Heart left ventricle (tissue), 16 donors: ENCODE measurements at regions not wholly inside any gene's neighbourhood (a gene's known extent, or its start where the extent isn't known, plus 50 kb on each side); places are given as distances from the start of the nearest gene placed in this dataset.

Experiments used
- ATAC-seq, 4 donors: fragments of 200-7000 bp; cut with Tn5 transposase; one replicate each; pipeline ENCODE4 v1.9.1; 2020 to 2022; ENCODE audit warnings: moderate library complexity in 4 of 4, mild to moderate bottlenecking in 3 of 4, moderate number of reproducible peaks in 1 of 4
- DNase-seq, 5 donors: peaks; one replicate each; pipeline ENCODE4 v3.0.0-alpha.2; 2020
- H3K27ac ChIP-seq, 12 donors: fragments of 200-600 bp; sonication (generic) in 4 of 12; one replicate each; pipeline versions ENCODE4 v1.5.0 to v1.8.0; 2016 to 2022; ENCODE audit warnings: mild to moderate bottlenecking in 2 of 12
- H3K27me3 ChIP-seq, 9 donors: fragments of 200-600 bp; sonication (generic) in 2 of 9; one replicate each; pipeline versions ENCODE4 v1.5.1 to v1.8.0; 2016 to 2022; ENCODE audit warnings: mild to moderate bottlenecking in 3 of 9
- H3K36me3 ChIP-seq, 9 donors: fragments of 200-600 bp; sonication (generic) in 2 of 9; one replicate each; pipeline versions ENCODE4 v1.5.0 to v1.8.0; 2018 to 2022; ENCODE audit warnings: mild to moderate bottlenecking in 2 of 9
- H3K4me1 ChIP-seq, 12 donors: fragments of 200-600 bp; sonication (generic) in 4 of 12; one replicate each; pipeline versions ENCODE4 v1.5.0 to v1.8.0; 2016 to 2022; ENCODE audit warnings: mild to moderate bottlenecking in 3 of 12
- H3K4me3 ChIP-seq, 12 donors: fragments of 200-600 bp; sonication (generic) in 4 of 12; one replicate each; pipeline versions ENCODE4 v1.5.0 to v1.8.0; 2017 to 2022; ENCODE audit warnings: mild to moderate bottlenecking in 9 of 12, moderate library complexity in 4 of 12
- H3K9me3 ChIP-seq, 12 donors: fragments of 200-600 bp; sonication (generic) in 4 of 12; one replicate each; pipeline versions ENCODE4 v1.5.0 to v1.8.0; 2016 to 2022; ENCODE audit warnings: mild to moderate bottlenecking in 1 of 12
- CTCF ChIP-seq, 12 donors: fragments of 200-600 bp; sonication (generic) in 4 of 12; IDR thresholded peaks; one replicate each; pipeline versions ENCODE4 v1.5.0 to v1.8.0; 2018 to 2022; ENCODE audit warnings: antibody characterized with exemption in 12 of 12, mild to moderate bottlenecking in 5 of 12
- POLR2A ChIP-seq, 2 donors: fragments of 450-650 bp; IDR thresholded peaks; one replicate each; pipeline ENCODE4 v1.6.1; 2017; ENCODE audit warnings: antibody characterized with exemption in 2 of 2, mild to moderate bottlenecking in 2 of 2, moderate library complexity in 2 of 2
- WGBS, 4 donors: extraction: QIAGEN DNeasy Blood & Tissue Kit in 2 of 4; methylation state at CpG; one replicate each; pipeline versions ENCODE4 v1.1.5 to v1.1.7; 2013 to 2018; 5-methylcytosine and 5-hydroxymethylcytosine counted together
- intact Hi-C, 10 donors: fragments of 100-400 bp; cut with DNase I; formaldehyde crosslinking; loops; one replicate each; pipeline versions ENCODE4 v1.11.1 to v1.14.2; 2022
- donor health status: ischemic (EF 13 %, LVEDD 7.1; RV severe dilation, severe dysfunction).
- donor health status: healthy with polysubstance abuse.
- donor health status: DM: no; HTN: yes; CAD: no.
- donor health status: DM: no; HTN: no; CAD: no.
- donor health status: ischemic (EF 25% LVEDD 6.9; RV normal size, moderate dysfunction).
- donor health status: ischemic (EF 25% LVEDD 5.7; RV mildly dilated, moderate dysfunction).
- donor health status: healthy.
- donor health status: DM: yes; HTN: yes; CAD: no.
- donor health status: ischemic (EF 35%, LVEDD 5.7; RV mildly dilated, moderate dysfunction).
- donor health status: nonischemic (EF 11% LVEDD 7.7; RV severe dilation, severe dysfunction).
- donor health status: DM: yes; HTN: yes; CAD: no.
- donor health status: PGD.
- donor health status: ischemic (EF 29% LVEDD 5.4; RV normal size, mild dysfunction).
- donor health status: nonischemic (EF 23%, LVEDD 6.1; RV moderate dilation, normal function).

- no peak overlapping the region for H3K27ac ChIP-seq
- TF ChIP-seq POLR2A (IDR thresholded peaks at IDR 0.05) (no peak), CTCF (IDR thresholded peaks at IDR 0.05) (no peak)
- ATAC-seq (no peak), DNase-seq (no peak)
- WGBS, 4 donors: 56 to 76% (median 66%) methylated on average over 4 of the region's 4 CpGs
- H3K36me3 ChIP-seq: no peaks in the 10 kb centered on the region
- intact Hi-C loops: loop anchor here in 2 of 10 donors (10.0 kb wide), 2 partner anchors 179 to 209 kb away; no protein-coding TSS in a partner anchor
- H3K4me1 ChIP-seq: no peaks in the 10 kb centered on the region
- H3K9me3 ChIP-seq: no peaks in the 10 kb centered on the region
- no peak overlapping the region for H3K4me3 ChIP-seq
- no peaks in the 10 kb centered on the region for H3K27me3 ChIP-seq
These were observed 67.3 kb upstream of the SLC10A2 start for GRCh38 chr13:103133556-103133955.

GRCh38 chr13:103130681-103131210, 64.5 kb upstream of the SLC10A2 start:
- intact Hi-C loops: loop anchor here in 2 of 10 donors (10.0 kb wide), 2 partner anchors 176 to 206 kb away; no protein-coding TSS in a partner anchor
- no peaks in the 10 kb centered on the region for H3K36me3 ChIP-seq
- 74 to 83% (median 78%) methylated on average over 3 of the region's 3 CpGs for WGBS, 4 donors
- TF ChIP-seq CTCF (IDR thresholded peaks at IDR 0.05): no peak
- no peak for TF ChIP-seq POLR2A (IDR thresholded peaks at IDR 0.05)
- ATAC-seq: no peak
- no peak for DNase-seq
- no peaks in the 10 kb centered on the region for H3K4me1 ChIP-seq
- no peaks in the 10 kb centered on the region for H3K27me3 ChIP-seq
- no peaks in the 10 kb centered on the region for H3K9me3 ChIP-seq
- no peak overlapping the region for H3K4me3 ChIP-seq
- no peak overlapping the region for H3K27ac ChIP-seq

GRCh38 chr13:103130146-103130545, 63.9 kb upstream of the SLC10A2 start:
- no peak for ATAC-seq
- TF ChIP-seq POLR2A (IDR thresholded peaks at IDR 0.05): no peak
- TF ChIP-seq CTCF (IDR thresholded peaks at IDR 0.05): no peak
- H3K4me1 ChIP-seq: no peaks in the 10 kb centered on the region
- DNase-seq: no peak
- 87 to 98% (median 95%) methylated on average over 5 of the region's 5 CpGs for WGBS, 4 donors
- no peak overlapping the region for H3K4me3 ChIP-seq
- no peak overlapping the region for H3K27ac ChIP-seq
- no peaks in the 10 kb centered on the region for H3K36me3 ChIP-seq
- intact Hi-C loops: loop anchor here in 2 of 10 donors (10.0 kb wide), 2 partner anchors 175 to 205 kb away; no protein-coding TSS in a partner anchor
- no peaks in the 10 kb centered on the region for H3K9me3 ChIP-seq
- no peaks in the 10 kb centered on the region for H3K27me3 ChIP-seq
